ENCODE measurements at regions not wholly inside any gene's neighbourhood (a gene's known extent, or its start where the extent isn't known, plus 50 kb on each side); places are given as distances from the start of the nearest gene placed in this dataset.

DNA sequence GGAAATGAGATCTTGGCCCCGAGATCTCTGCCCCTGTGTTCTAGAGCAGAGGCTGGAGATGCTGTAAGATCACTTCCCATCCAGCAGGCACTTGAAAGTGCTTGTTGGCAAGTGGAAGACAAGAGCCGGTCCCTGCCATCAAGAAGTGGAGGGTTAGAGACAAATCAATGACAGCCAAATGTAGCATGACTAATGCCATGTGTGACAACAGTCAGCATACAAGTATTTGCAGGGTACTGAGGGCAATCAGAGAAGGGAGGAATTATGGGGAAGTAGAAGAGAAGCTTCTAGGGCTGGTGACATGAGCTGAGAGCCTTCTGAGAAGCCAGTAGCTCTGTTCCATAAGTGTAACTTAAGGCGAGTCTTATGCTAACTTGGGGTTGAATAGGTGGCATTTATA lies 58.6 kb downstream of the TMEM17 start:
- H3K36me3 ChIP-seq (ENCODE audit: control insufficient read depth, insufficient read depth, low read length), result no peaks in the 10 kb centered on the region
- H3K4me1 ChIP-seq (ENCODE audit: control insufficient read depth, insufficient read depth, low read length, poor library complexity, severe bottlenecking), result no peaks in the 10 kb centered on the region
- no peak for DNase-seq
- H3K27ac ChIP-seq (ENCODE audit: insufficient read depth, low read length, poor library complexity, severe bottlenecking), result no peak overlapping the region
- no peaks in the 10 kb centered on the region for H3K27me3 ChIP-seq (replicated peaks; ENCODE audit: control insufficient read depth, insufficient read depth, low read length, poor library complexity, severe bottlenecking)
- H3K9me3 ChIP-seq (ENCODE audit: control insufficient read depth, low read length), result no peaks in the 10 kb centered on the region
- H3K4me3 ChIP-seq (ENCODE audit: insufficient read depth, low read depth, low read length, poor library complexity, severe bottlenecking), result no peak overlapping the region

DNA sequence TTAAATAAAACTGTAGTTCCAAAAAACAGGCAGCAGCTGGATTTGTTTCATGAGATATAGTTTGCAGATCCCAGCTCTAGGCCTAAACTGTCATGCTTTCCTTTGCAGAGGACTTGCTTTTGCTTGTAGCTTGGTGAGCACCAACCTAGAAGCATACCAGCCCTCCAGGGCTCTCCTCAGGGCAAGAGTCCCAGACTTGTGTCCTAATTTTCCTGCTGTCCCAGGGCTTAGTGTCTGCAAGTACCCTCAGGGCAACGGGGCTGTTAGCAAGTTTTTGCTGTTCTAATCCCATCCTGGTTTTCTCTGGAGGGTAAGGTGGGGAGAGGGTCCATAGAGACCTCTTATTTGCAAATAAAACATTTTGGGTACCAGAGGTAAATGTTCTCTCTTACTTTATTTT lies 59.5 kb downstream of the TMEM17 start:
- H3K4me1 ChIP-seq (ENCODE audit: control insufficient read depth, insufficient read depth, low read length, poor library complexity, severe bottlenecking), result no peaks in the 10 kb centered on the region

DNA sequence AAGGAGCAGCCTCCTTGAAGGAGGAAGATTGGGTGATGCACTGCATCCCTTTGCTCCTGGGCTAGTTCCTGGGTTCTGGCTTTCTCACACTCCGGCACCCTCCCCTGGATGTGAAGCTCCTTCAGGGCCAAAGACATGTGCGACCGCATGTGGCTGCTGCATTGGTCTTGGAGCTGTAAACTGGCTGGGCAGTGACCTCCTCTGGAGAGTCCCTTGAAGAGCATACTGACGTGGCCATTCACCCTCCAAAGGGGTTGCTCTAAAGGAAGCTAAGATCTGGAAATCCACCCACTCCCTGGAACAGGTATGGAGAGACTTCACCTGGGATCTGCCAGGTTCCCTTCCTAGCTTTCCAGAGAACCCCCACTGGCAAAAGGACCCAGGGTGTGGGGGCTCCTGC lies 62.1 kb downstream of the TMEM17 start:
- H3K4me1 ChIP-seq (ENCODE audit: control insufficient read depth, insufficient read depth, low read length, poor library complexity, severe bottlenecking), result no peaks in the 10 kb centered on the region
- no peak for DNase-seq
- no peaks in the 10 kb centered on the region for H3K27me3 ChIP-seq (replicated peaks; ENCODE audit: control insufficient read depth, insufficient read depth, low read length, poor library complexity, severe bottlenecking)
- no peaks in the 10 kb centered on the region for H3K9me3 ChIP-seq (ENCODE audit: control insufficient read depth, low read length)
- H3K4me3 ChIP-seq (ENCODE audit: insufficient read depth, low read depth, low read length, poor library complexity, severe bottlenecking), result no peak overlapping the region
- H3K27ac ChIP-seq (ENCODE audit: insufficient read depth, low read length, poor library complexity, severe bottlenecking), result no peak overlapping the region
- no peaks in the 10 kb centered on the region for H3K36me3 ChIP-seq (ENCODE audit: control insufficient read depth, insufficient read depth, low read length)

More for the DNA sequence above, 59.5 kb downstream of the TMEM17 start:
- Histone ChIP-seq H3K9me3 (ENCODE audit: control insufficient read depth, low read length) (no peaks in the 10 kb centered on the region), H3K27me3 (replicated peaks; ENCODE audit: control insufficient read depth, insufficient read depth, low read length, poor library complexity, severe bottlenecking) (no peaks in the 10 kb centered on the region), H3K36me3 (ENCODE audit: control insufficient read depth, insufficient read depth, low read length) (no peaks in the 10 kb centered on the region), H3K4me3 (ENCODE audit: insufficient read depth, low read depth, low read length, poor library complexity, severe bottlenecking) (no peak overlapping the region), H3K27ac (ENCODE audit: insufficient read depth, low read length, poor library complexity, severe bottlenecking) (no peak overlapping the region)
- no peak for DNase-seq

DNA sequence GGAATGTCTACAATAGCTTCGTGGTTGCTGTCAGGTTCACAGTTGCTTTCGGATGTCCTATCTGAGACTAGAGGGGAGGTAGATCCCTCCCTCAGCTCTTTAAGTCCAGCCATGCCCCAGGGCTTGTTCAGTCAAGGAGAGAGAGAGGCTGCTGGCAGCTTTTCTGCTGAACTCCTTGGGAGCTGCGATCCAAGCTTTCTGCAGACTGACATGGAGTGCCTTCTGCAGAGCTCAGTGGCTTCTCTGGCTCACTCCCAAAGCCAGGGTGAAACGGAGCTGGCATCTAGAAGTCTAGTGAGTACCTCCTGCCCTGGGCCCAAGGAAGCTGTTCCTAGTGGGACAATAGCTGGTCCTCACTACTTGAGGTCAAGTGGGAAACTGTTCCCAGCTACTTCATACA lies 62.5 kb downstream of the TMEM17 start:
- Histone ChIP-seq H3K9me3 (ENCODE audit: control insufficient read depth, low read length) (no peaks in the 10 kb centered on the region), H3K4me1 (ENCODE audit: control insufficient read depth, insufficient read depth, low read length, poor library complexity, severe bottlenecking) (no peaks in the 10 kb centered on the region), H3K36me3 (ENCODE audit: control insufficient read depth, insufficient read depth, low read length) (no peaks in the 10 kb centered on the region), H3K4me3 (ENCODE audit: insufficient read depth, low read depth, low read length, poor library complexity, severe bottlenecking) (no peak overlapping the region), H3K27ac (ENCODE audit: insufficient read depth, low read length, poor library complexity, severe bottlenecking) (no peak overlapping the region), H3K27me3 (replicated peaks; ENCODE audit: control insufficient read depth, insufficient read depth, low read length, poor library complexity, severe bottlenecking) (no peaks in the 10 kb centered on the region)
- DNase-seq, result no peak

GRCh38 chr2:62441824-62442223 lies 64.2 kb downstream of the TMEM17 start:
- Histone ChIP-seq H3K27ac (ENCODE audit: insufficient read depth, low read length, poor library complexity, severe bottlenecking) (no peak overlapping the region), H3K4me1 (ENCODE audit: control insufficient read depth, insufficient read depth, low read length, poor library complexity, severe bottlenecking) (no peaks in the 10 kb centered on the region), H3K4me3 (ENCODE audit: insufficient read depth, low read depth, low read length, poor library complexity, severe bottlenecking) (no peak overlapping the region), H3K27me3 (replicated peaks; ENCODE audit: control insufficient read depth, insufficient read depth, low read length, poor library complexity, severe bottlenecking) (no peaks in the 10 kb centered on the region), H3K36me3 (ENCODE audit: control insufficient read depth, insufficient read depth, low read length) (no peaks in the 10 kb centered on the region), H3K9me3 (ENCODE audit: control insufficient read depth, low read length) (no peaks in the 10 kb centered on the region)
- no peak for DNase-seq

- DNase-seq, result no peak
- H3K27ac ChIP-seq (ENCODE audit: insufficient read depth, low read length, poor library complexity, severe bottlenecking), result no peak overlapping the region
- H3K4me3 ChIP-seq (ENCODE audit: insufficient read depth, low read depth, low read length, poor library complexity, severe bottlenecking), result no peak overlapping the region
- no peaks in the 10 kb centered on the region for H3K27me3 ChIP-seq (replicated peaks; ENCODE audit: control insufficient read depth, insufficient read depth, low read length, poor library complexity, severe bottlenecking)
- H3K36me3 ChIP-seq (ENCODE audit: control insufficient read depth, insufficient read depth, low read length), result no peaks in the 10 kb centered on the region
- H3K9me3 ChIP-seq (ENCODE audit: control insufficient read depth, low read length), result no peaks in the 10 kb centered on the region
- H3K4me1 ChIP-seq (ENCODE audit: control insufficient read depth, insufficient read depth, low read length, poor library complexity, severe bottlenecking), result no peaks in the 10 kb centered on the region
Observed at GRCh38 chr2:62441421-62441820, 64.6 kb downstream of the TMEM17 start.

- no peaks in the 10 kb centered on the region for H3K27me3 ChIP-seq (replicated peaks; ENCODE audit: control insufficient read depth, insufficient read depth, low read length, poor library complexity, severe bottlenecking)
- no peak overlapping the region for H3K4me3 ChIP-seq (ENCODE audit: insufficient read depth, low read depth, low read length, poor library complexity, severe bottlenecking)
- no peak for DNase-seq
- no peaks in the 10 kb centered on the region for H3K9me3 ChIP-seq (ENCODE audit: control insufficient read depth, low read length)
- no peaks in the 10 kb centered on the region for H3K4me1 ChIP-seq (ENCODE audit: control insufficient read depth, insufficient read depth, low read length, poor library complexity, severe bottlenecking)
- no peak overlapping the region for H3K27ac ChIP-seq (ENCODE audit: insufficient read depth, low read length, poor library complexity, severe bottlenecking)
- H3K36me3 ChIP-seq (ENCODE audit: control insufficient read depth, insufficient read depth, low read length), result no peaks in the 10 kb centered on the region
Observed at GRCh38 chr2:62440281-62440946, 65.6 kb downstream of the TMEM17 start.

- H3K4me1 ChIP-seq (ENCODE audit: control insufficient read depth, insufficient read depth, low read length, poor library complexity, severe bottlenecking), result no peaks in the 10 kb centered on the region
- DNase-seq, result no peak
- H3K36me3 ChIP-seq (ENCODE audit: control insufficient read depth, insufficient read depth, low read length), result no peaks in the 10 kb centered on the region
- H3K27ac ChIP-seq (ENCODE audit: insufficient read depth, low read length, poor library complexity, severe bottlenecking), result no peak overlapping the region
- H3K27me3 ChIP-seq (replicated peaks; ENCODE audit: control insufficient read depth, insufficient read depth, low read length, poor library complexity, severe bottlenecking), result no peaks in the 10 kb centered on the region
- no peaks in the 10 kb centered on the region for H3K9me3 ChIP-seq (ENCODE audit: control insufficient read depth, low read length)
- H3K4me3 ChIP-seq (ENCODE audit: insufficient read depth, low read depth, low read length, poor library complexity, severe bottlenecking), result no peak overlapping the region
Observed at GRCh38 chr2:62439425-62439824, 66.6 kb downstream of the TMEM17 start.

DNA sequence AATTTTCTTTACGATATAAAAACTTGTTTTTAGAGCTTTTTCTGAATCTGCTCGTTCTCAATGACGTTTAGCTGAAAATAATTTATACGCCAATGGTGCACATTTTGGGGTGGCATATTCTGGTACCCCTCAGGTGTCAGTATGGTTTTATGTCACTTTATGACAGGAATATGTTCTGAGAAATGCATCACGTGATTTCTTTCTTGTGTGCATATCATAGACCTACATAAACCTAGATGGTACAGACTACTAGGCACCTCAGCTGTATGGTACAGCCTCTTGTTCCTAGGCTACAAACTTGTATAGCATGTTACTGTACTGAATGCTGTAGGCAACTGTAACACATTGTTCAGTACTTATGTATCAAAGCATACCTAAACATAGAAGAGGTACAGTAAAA lies 68.2 kb downstream of the TMEM17 start:
- no peaks in the 10 kb centered on the region for H3K4me1 ChIP-seq (ENCODE audit: control insufficient read depth, insufficient read depth, low read length, poor library complexity, severe bottlenecking)
- no peaks in the 10 kb centered on the region for H3K27me3 ChIP-seq (replicated peaks; ENCODE audit: control insufficient read depth, insufficient read depth, low read length, poor library complexity, severe bottlenecking)
- H3K36me3 ChIP-seq (ENCODE audit: control insufficient read depth, insufficient read depth, low read length), result no peaks in the 10 kb centered on the region
- no peak for DNase-seq
- no peak overlapping the region for H3K27ac ChIP-seq (ENCODE audit: insufficient read depth, low read length, poor library complexity, severe bottlenecking)
- no peaks in the 10 kb centered on the region for H3K9me3 ChIP-seq (ENCODE audit: control insufficient read depth, low read length)
- no peak overlapping the region for H3K4me3 ChIP-seq (ENCODE audit: insufficient read depth, low read depth, low read length, poor library complexity, severe bottlenecking)

GRCh38 chr2:62435720-62436119 lies 70.3 kb downstream of the TMEM17 start:
- DNase-seq, result no peak
- Histone ChIP-seq H3K36me3 (ENCODE audit: control insufficient read depth, insufficient read depth, low read length) (no peaks in the 10 kb centered on the region), H3K27ac (ENCODE audit: insufficient read depth, low read length, poor library complexity, severe bottlenecking) (no peak overlapping the region), H3K27me3 (replicated peaks; ENCODE audit: control insufficient read depth, insufficient read depth, low read length, poor library complexity, severe bottlenecking) (no peaks in the 10 kb centered on the region), H3K4me3 (ENCODE audit: insufficient read depth, low read depth, low read length, poor library complexity, severe bottlenecking) (no peak overlapping the region), H3K9me3 (ENCODE audit: control insufficient read depth, low read length) (no peaks in the 10 kb centered on the region), H3K4me1 (ENCODE audit: control insufficient read depth, insufficient read depth, low read length, poor library complexity, severe bottlenecking) (no peaks in the 10 kb centered on the region)
